Endothelial cell of umbilical vein (primary cell): ENCODE measurements at regions not wholly inside any gene's neighbourhood (a gene's known extent, or its start where the extent isn't known, plus 50 kb on each side); places are given as distances from the start of the nearest gene placed in this dataset.

Source experiments
- BruUV-seq: library from RNA; stranded (reverse); fragments of 400-500 nt; replicated peaks from 2 replicates; lab custom pipeline; 2021; lab: Mats Ljungman, UMichigan
- CTCF ChIA-PET: fragments of 300-600, 350-600 bp; sonication (Branson Sonifier 250); formaldehyde crosslinking; loops from one replicate; lab custom pipeline; 2021; ENCODE audit warnings: antibody characterized with exemption, inconsistent platforms; lab: Charles Lee
- POLR2A ChIA-PET: fragments of 300-600, 350-600 bp; sonication (Branson Sonifier 250); formaldehyde crosslinking; loops from one replicate; lab custom pipeline; 2021; ENCODE audit warnings: antibody characterized with exemption, inconsistent platforms; lab: Charles Lee
- DNase-seq: peaks from one replicate; pipeline ENCODE4 v3.0.0-alpha.2; 2011; ENCODE audit warnings: low read depth, low spot score
- FAIRE-seq: peaks from 2 replicates; lab custom pipeline; 2011; peaks lifted over from hg19 to GRCh38; lab: Jason Lieb, UNC
- H2AFZ ChIP-seq: 2 replicates; pipeline ENCODE4 v1.6.0; 2012; ENCODE audit warnings: low read depth, low read length, control low read depth, inconsistent platforms
- H3K27ac ChIP-seq: 2 replicates; pipeline ENCODE4 v1.5.1; 2011; ENCODE audit warnings: low read depth, mild to moderate bottlenecking, control low read depth, low read length, moderate library complexity; ENCODE audit not compliant: insufficient read depth
- H3K27me3 ChIP-seq, 2 experiments: 2 replicates each; pipeline versions ENCODE4 v1.6.0 to v1.6.1; 2011; ENCODE audit warnings: low read length in 2 of 2, mixed read lengths in 1 of 2; ENCODE audit not compliant: control insufficient read depth in 2 of 2, insufficient read depth in 2 of 2
- H3K36me3 ChIP-seq, 2 experiments: 2 replicates in 1 of 2; 3 replicates in 1 of 2; pipeline ENCODE4 v1.5.1; 2011; ENCODE audit warnings: low read length in 2 of 2, mild to moderate bottlenecking in 1 of 2, moderate library complexity in 1 of 2; ENCODE audit not compliant: control insufficient read depth in 2 of 2, insufficient read depth in 2 of 2; ENCODE audit errors: extremely low read depth in 1 of 2
- H3K4me1 ChIP-seq: 3 replicates; pipeline ENCODE4 v1.5.1; 2011; ENCODE audit warnings: mild to moderate bottlenecking, low read length; ENCODE audit not compliant: control insufficient read depth, insufficient read depth; ENCODE audit errors: extremely low read depth
- H3K4me2 ChIP-seq: 2 replicates; pipeline ENCODE4 v1.6.1; 2011; ENCODE audit warnings: low read length, control low read depth, mixed read lengths; ENCODE audit not compliant: insufficient read depth
- H3K4me3 ChIP-seq, 3 experiments: fragments of 200-600 bp in 1 of 3; sonication (generic), shearing (Covaris generic) in 1 of 3; replicated peaks in 1 of 3; 2 replicates each; pipeline ENCODE4 v1.5.1; 2011 to 2016; ENCODE audit warnings: control low read depth in 3 of 3, low read length in 3 of 3, mild to moderate bottlenecking in 2 of 3, inconsistent platforms in 1 of 3, low read depth in 1 of 3, moderate library complexity in 1 of 3; ENCODE audit not compliant: insufficient read depth in 1 of 3
- H3K79me2 ChIP-seq: 2 replicates; pipeline ENCODE4 v1.6.0; 2012; ENCODE audit warnings: low read length, inconsistent platforms; ENCODE audit not compliant: control insufficient read depth, insufficient read depth
- H3K9ac ChIP-seq: replicated peaks from 2 replicates; pipeline ENCODE3; 2011; ENCODE audit warnings: low read length, control low read depth; ENCODE audit not compliant: insufficient read depth; ENCODE audit errors: extremely low read depth
- H3K9me1 ChIP-seq: replicated peaks from 3 replicates; pipeline ENCODE4 v1.6.0; 2011; ENCODE audit warnings: mild to moderate bottlenecking, low read length; ENCODE audit not compliant: control insufficient read depth, insufficient read depth; ENCODE audit errors: extremely low read depth
- H3K9me3 ChIP-seq: replicated peaks from 2 replicates; pipeline ENCODE4 v1.5.1; 2012; ENCODE audit warnings: low read length, inconsistent platforms; ENCODE audit not compliant: control insufficient read depth, insufficient read depth
- H4K20me1 ChIP-seq: replicated peaks from 2 replicates; pipeline ENCODE3; 2011; ENCODE audit warnings: mild to moderate bottlenecking, low read length; ENCODE audit not compliant: control insufficient read depth, insufficient read depth; ENCODE audit errors: extremely low read depth
- CTCF ChIP-seq, 2 donors: IDR thresholded peaks; 1 replicate in 1 of 2; 2 replicates in 1 of 2; pipeline ENCODE4 v1.5.1; 2011; ENCODE audit warnings: low read length in 2 of 2, mild to moderate bottlenecking in 2 of 2, moderate library complexity in 2 of 2, control low read depth in 1 of 2, inconsistent platforms in 1 of 2, low read depth in 1 of 2; ENCODE audit not compliant: insufficient read depth in 1 of 2; ENCODE audit errors: extremely low read depth in 1 of 2
- EZH2 ChIP-seq: IDR thresholded peaks from 2 replicates; pipeline ENCODE4 v1.6.1; 2012; ENCODE audit warnings: borderline replicate concordance, low read depth, mild to moderate bottlenecking, moderate library complexity, low read length, inconsistent platforms; ENCODE audit not compliant: severe bottlenecking
- FOS ChIP-seq: IDR thresholded peaks from 2 replicates; pipeline ENCODE4 v1.6.1; 2011; ENCODE audit warnings: mild to moderate bottlenecking, low read length, moderate library complexity, borderline replicate concordance; ENCODE audit not compliant: insufficient read depth
- GATA2 ChIP-seq: IDR thresholded peaks from 2 replicates; pipeline ENCODE4 v1.7.0; 2011; ENCODE audit warnings: low read depth, mild to moderate bottlenecking, moderate library complexity, mixed read lengths, low read length; ENCODE audit not compliant: insufficient read length, insufficient read depth
- JUN ChIP-seq: IDR thresholded peaks from 2 replicates; pipeline ENCODE4 v1.6.1; 2011; ENCODE audit warnings: borderline replicate concordance, low read depth; ENCODE audit not compliant: insufficient read length, insufficient read depth
- MAX ChIP-seq: IDR thresholded peaks from 2 replicates; pipeline ENCODE4 v1.6.1; 2011; ENCODE audit not compliant: insufficient read depth, insufficient read length
- MYC ChIP-seq: IDR thresholded peaks from one replicate; pipeline ENCODE4 v1.6.1; 2011; ENCODE audit warnings: mild to moderate bottlenecking, low read depth, low read length
- POLR2A ChIP-seq: IDR thresholded peaks from 2 replicates; pipeline ENCODE4 v1.6.1; 2012; ENCODE audit warnings: low read depth, mild to moderate bottlenecking, control low read depth, low read length
- POLR2AphosphoS5 ChIP-seq: IDR thresholded peaks from 2 replicates; pipeline ENCODE4 v1.6.1; 2012; ENCODE audit warnings: low read depth, mild to moderate bottlenecking, control low read depth, low read length, moderate library complexity; ENCODE audit not compliant: insufficient read depth
- dilution Hi-C: fragments of 300-500 bp; cut with MboI; formaldehyde crosslinking; loops from one replicate; pipeline ENCODE4 v1.15.0; 2019; ENCODE audit warnings: low sequenced_read_pairs; ENCODE audit not compliant: extremely low pct_ligation_motif_present
- intact Hi-C: fragments of 100-400 bp; cut with micrococcal nuclease; formaldehyde crosslinking; loops from one replicate; pipeline ENCODE4 v1.10.0; 2022

GRCh38 chr3:40827226-40827625 lies 302.5 kb downstream of the ZNF621 start:
- Histone ChIP-seq H3K9me1 (no peaks in the 10 kb centered on the region), H4K20me1 (no peaks in the 10 kb centered on the region), H3K9ac (no peak overlapping the region), H2AFZ (no peak overlapping the region), H3K9me3 (no peaks in the 10 kb centered on the region), H3K36me3 (no peaks in the 10 kb centered on the region), H3K79me2 (no peaks in the 10 kb centered on the region), H3K27ac (no peak overlapping the region), H3K4me2 (no peak overlapping the region), H3K4me3 (no peak overlapping the region), H3K27me3 (no peaks in the 10 kb centered on the region), H3K4me1 (no peaks in the 10 kb centered on the region)
- ChIA-PET CTCF (interaction anchor here (0.8 to 1.6 kb wide), 3 partner anchors 10 to 16 kb away, joined by 3 to 4 read pairs (median 3); no protein-coding TSS in a partner anchor), POLR2A (interaction anchor here (0.6 kb wide), 1 partner anchor 84 kb away, joined by 3 read pairs; no protein-coding TSS in a partner anchor)
- dilution Hi-C loops, result no loop called here
- DNase-seq (no peak), FAIRE-seq (no peak)
- no TSS peak for BruUV-seq
- intact Hi-C loops, result no loop called here
- no peak for TF ChIP-seq MYC
- TF ChIP-seq EZH2, result no peak
- TF ChIP-seq JUN, result no peak
- TF ChIP-seq FOS, result no peak
- no peak for TF ChIP-seq GATA2
- TF ChIP-seq POLR2A, result no peak
- TF ChIP-seq CTCF (IDR thresholded peaks at IDR 0.05; ENCODE audit: extremely low read depth in 1 of 2, insufficient read depth in 1 of 2, low read depth in 1 of 2, low read length in 2 of 2), result no peak
- no peak for TF ChIP-seq POLR2AphosphoS5
- TF ChIP-seq MAX, result no peak
